Ramos (cell line): ENCODE measurements at regions not wholly inside any gene's neighbourhood (a gene's known extent, or its start where the extent isn't known, plus 50 kb on each side); places are given as distances from the start of the nearest gene placed in this dataset.

Source experiments
- in situ Hi-C: fragments of 300-500 bp; cut with MboI; formaldehyde crosslinking; loops from one replicate; pipeline ENCODE4 v1.14.3; 2022; ENCODE audit warnings: low sequenced_read_pairs; ENCODE audit not compliant: unreplicated experiment

GRCh38 chr10:128914681-128915080 is 552.4 kb upstream of the MGMT start:
- in situ Hi-C loops: no loop called here

- in situ Hi-C loops: no loop called here
Measured at GRCh38 chr10:128915630-128916029, 551.4 kb upstream of the MGMT start.

- in situ Hi-C loops: no loop called here
Measured at GRCh38 chr10:128916383-128916782, 550.7 kb upstream of the MGMT start.

GRCh38 chr10:128921389-128922022 is 545.5 kb upstream of the MGMT start:
- in situ Hi-C loops: no loop called here

- in situ Hi-C loops: no loop called here
Measured at GRCh38 chr10:128922172-128922571, 544.9 kb upstream of the MGMT start.

GRCh38 chr10:128922619-128923196 is 544.3 kb upstream of the MGMT start:
- in situ Hi-C loops: no loop called here

- in situ Hi-C loops: no loop called here
Measured at GRCh38 chr10:128924918-128925317, 542.1 kb upstream of the MGMT start.

GRCh38 chr10:128926711-128927110 is 540.3 kb upstream of the MGMT start:
- in situ Hi-C loops: no loop called here

- in situ Hi-C loops: no loop called here
Measured at GRCh38 chr10:128927497-128928161, 539.4 kb upstream of the MGMT start.

- in situ Hi-C loops: no loop called here
Measured at GRCh38 chr10:128928231-128928836, 538.7 kb upstream of the MGMT start.

GRCh38 chr10:128929131-128929530 is 537.9 kb upstream of the MGMT start:
- in situ Hi-C loops: no loop called here

GRCh38 chr10:128929767-128930166 is 537.3 kb upstream of the MGMT start:
- in situ Hi-C loops: no loop called here

GRCh38 chr10:128930515-128930914 is 536.5 kb upstream of the MGMT start:
- in situ Hi-C loops: no loop called here

GRCh38 chr10:128932071-128932820 is 534.8 kb upstream of the MGMT start:
- in situ Hi-C loops: no loop called here

- in situ Hi-C loops: no loop called here
Measured at GRCh38 chr10:128934492-128934891, 532.5 kb upstream of the MGMT start.

- in situ Hi-C loops: no loop called here
Measured at GRCh38 chr10:128936392-128936791, 530.6 kb upstream of the MGMT start.

- in situ Hi-C loops: no loop called here
Measured at GRCh38 chr10:128938558-128938957, 528.5 kb upstream of the MGMT start.

GRCh38 chr10:128940081-128940480 is 527.0 kb upstream of the MGMT start:
- in situ Hi-C loops: no loop called here

- in situ Hi-C loops: no loop called here
Measured at GRCh38 chr10:128943111-128943510, 523.9 kb upstream of the MGMT start.

GRCh38 chr10:128945398-128945797 is 521.6 kb upstream of the MGMT start:
- in situ Hi-C loops: no loop called here
